Psoas muscle (tissue), 7 donors: ENCODE measurements at regions not wholly inside any gene's neighbourhood (a gene's known extent, or its start where the extent isn't known, plus 50 kb on each side); places are given as distances from the start of the nearest gene placed in this dataset.

Experiments used
- ATAC-seq, 4 donors: fragments of 200-7000 bp; cut with Tn5 transposase; one replicate each; pipeline ENCODE4 v1.9.1; 2020; ENCODE audit warnings: moderate library complexity in 3 of 4, mild to moderate bottlenecking in 2 of 4
- DNase-seq, 2 donors: peaks; one replicate each; pipeline ENCODE4 v3.0.0-alpha.2; 2020
- H3K27ac ChIP-seq: fragments of 200-600 bp; one replicate; pipeline ENCODE4 v1.8.0; 2022
- H3K27me3 ChIP-seq, 3 donors: fragments of 200-600 bp in 1 of 3; one replicate each; pipeline versions ENCODE4 v1.6.1 to v1.8.0; 2013 to 2022; ENCODE audit warnings: low read length in 2 of 3, mild to moderate bottlenecking in 2 of 3, moderate library complexity in 1 of 3; ENCODE audit not compliant: insufficient read depth in 3 of 3
- H3K36me3 ChIP-seq, 2 donors: fragments of 200-600 bp in 1 of 2; one replicate each; pipeline versions ENCODE4 v1.6.1 to v1.8.0; 2013 to 2022; ENCODE audit warnings: low read depth in 1 of 2, mild to moderate bottlenecking in 1 of 2, moderate library complexity in 1 of 2; ENCODE audit not compliant: insufficient read depth in 1 of 2
- H3K4me1 ChIP-seq: fragments of 200-600 bp; one replicate; pipeline ENCODE4 v1.8.0; 2022
- H3K4me3 ChIP-seq: fragments of 200-600 bp; one replicate; pipeline ENCODE4 v1.8.0; 2022; ENCODE audit warnings: mild to moderate bottlenecking
- H3K9me3 ChIP-seq: fragments of 200-600 bp; one replicate; pipeline ENCODE4 v1.8.0; 2022
- WGBS, 3 donors: extraction: QIAGEN DNeasy Blood & Tissue Kit; methylation state at CpG; one replicate each; pipeline versions ENCODE4 v1.1.6 to v1.1.7; 2013; 5-methylcytosine and 5-hydroxymethylcytosine counted together
- intact Hi-C, 2 donors: fragments of 100-400 bp; cut with DNase I; formaldehyde crosslinking; loops; one replicate each; pipeline versions ENCODE4 v1.11.0 to v1.14.2; 2022
- TF ChIP-seq, protein P1 (sequence below): fragments of 200-600 bp; IDR thresholded peaks from one replicate; pipeline ENCODE4 v1.8.0; 2022; ENCODE audit warnings: antibody characterized with exemption
- donor health status: healthy with polysubstance abuse.
- donor health status: DM: no; HTN: no; CAD: no; lungs with moderate emphysema.
- donor health status: Bipolar disorder and iron deficiency.
- donor health status: healthy.
- donor health status: DM: yes; HTN: yes; CAD: no.
- donor health status: DM: no; HTN: no; CAD: no.
- donor health status: DM: yes; HTN: yes; CAD: no.

DNA sequence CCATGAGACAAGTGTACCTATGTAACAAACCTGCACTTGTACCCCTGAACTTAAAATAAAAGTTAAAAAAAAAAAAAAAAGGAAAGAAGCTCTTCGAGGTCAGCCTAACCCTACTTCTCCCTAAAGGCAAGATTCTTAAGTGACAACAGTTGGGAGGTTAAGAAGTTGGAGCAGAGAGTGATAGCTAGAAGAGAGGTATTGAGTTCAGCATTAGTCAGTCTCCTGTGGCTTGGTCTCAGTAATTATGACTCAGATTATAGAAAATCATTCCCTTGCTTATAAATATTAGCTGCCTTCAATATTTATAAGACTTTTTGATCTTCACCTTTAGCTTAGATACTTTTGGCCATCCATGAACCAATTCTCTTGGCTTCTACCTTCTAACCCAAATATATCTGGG lies 926.8 kb upstream of the SLC39A10 start:
- H3K27ac ChIP-seq, result no peak overlapping the region
- intact Hi-C loops, result no loop called here
- no peak overlapping the region for H3K4me3 ChIP-seq
- no peaks in the 10 kb centered on the region for H3K4me1 ChIP-seq
- ATAC-seq (no peak), DNase-seq (no peak)
- 69 to 94% (median 87%) methylated on average over 1 of the region's 1 CpG for whole genome bisulfite sequencing, 3 donors
- H3K36me3 ChIP-seq, result no peaks in the 10 kb centered on the region
- no peaks in the 10 kb centered on the region for H3K9me3 ChIP-seq
- TF ChIP-seq, protein P1, sequence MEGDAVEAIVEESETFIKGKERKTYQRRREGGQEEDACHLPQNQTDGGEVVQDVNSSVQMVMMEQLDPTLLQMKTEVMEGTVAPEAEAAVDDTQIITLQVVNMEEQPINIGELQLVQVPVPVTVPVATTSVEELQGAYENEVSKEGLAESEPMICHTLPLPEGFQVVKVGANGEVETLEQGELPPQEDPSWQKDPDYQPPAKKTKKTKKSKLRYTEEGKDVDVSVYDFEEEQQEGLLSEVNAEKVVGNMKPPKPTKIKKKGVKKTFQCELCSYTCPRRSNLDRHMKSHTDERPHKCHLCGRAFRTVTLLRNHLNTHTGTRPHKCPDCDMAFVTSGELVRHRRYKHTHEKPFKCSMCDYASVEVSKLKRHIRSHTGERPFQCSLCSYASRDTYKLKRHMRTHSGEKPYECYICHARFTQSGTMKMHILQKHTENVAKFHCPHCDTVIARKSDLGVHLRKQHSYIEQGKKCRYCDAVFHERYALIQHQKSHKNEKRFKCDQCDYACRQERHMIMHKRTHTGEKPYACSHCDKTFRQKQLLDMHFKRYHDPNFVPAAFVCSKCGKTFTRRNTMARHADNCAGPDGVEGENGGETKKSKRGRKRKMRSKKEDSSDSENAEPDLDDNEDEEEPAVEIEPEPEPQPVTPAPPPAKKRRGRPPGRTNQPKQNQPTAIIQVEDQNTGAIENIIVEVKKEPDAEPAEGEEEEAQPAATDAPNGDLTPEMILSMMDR, result no peak
- no peaks in the 10 kb centered on the region for H3K27me3 ChIP-seq

DNA sequence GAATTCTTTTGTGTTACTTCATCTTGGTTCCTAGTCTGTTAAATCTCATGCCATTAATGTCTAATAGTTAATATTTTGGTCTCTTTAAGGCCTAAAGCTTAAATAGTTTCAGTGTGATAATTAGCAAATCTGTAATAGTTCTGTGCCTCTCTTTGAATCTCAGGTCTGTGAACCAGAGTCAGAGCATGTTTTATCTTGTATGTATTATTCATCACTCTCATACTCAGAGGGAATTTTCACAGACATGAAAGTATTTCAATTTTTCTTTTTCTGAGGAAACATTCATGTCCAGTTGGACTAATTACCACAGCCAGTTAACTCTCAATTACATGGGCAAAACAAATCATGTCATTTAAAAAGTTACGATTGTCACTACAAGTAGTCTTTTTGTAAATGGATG lies 931.9 kb upstream of the SLC39A10 start:
- Histone ChIP-seq H3K36me3 (no peaks in the 10 kb centered on the region), H3K27me3 (no peaks in the 10 kb centered on the region), H3K9me3 (no peaks in the 10 kb centered on the region), H3K27ac (no peak overlapping the region), H3K4me3 (no peak overlapping the region), H3K4me1 (no peaks in the 10 kb centered on the region)
- TF ChIP-seq, protein P1, result no peak
- no peak for ATAC-seq
- DNase-seq, result no peak
- 43 to 51% (median 46%) methylated on average over 1 of the region's 1 CpG for WGBS, 3 donors
- intact Hi-C loops, result no loop called here

DNA sequence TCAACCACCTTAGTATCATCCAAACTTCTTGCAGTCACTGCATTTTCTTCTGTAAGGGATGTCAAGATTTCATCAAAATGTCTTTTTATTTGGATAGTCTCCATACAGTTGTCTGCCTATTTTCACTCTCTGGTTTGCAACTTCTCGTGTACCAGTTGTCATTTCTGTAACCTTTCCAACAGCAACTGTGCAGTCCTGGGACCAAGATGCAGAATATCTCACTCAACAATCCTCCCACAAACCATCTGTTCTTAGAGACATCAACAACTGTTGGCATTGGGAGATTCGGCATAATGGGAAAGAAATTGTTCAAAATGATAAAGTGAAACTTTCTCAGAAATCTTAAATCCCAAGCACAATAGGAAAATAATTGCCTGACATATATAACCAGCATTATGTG lies 933.6 kb upstream of the SLC39A10 start:
- WGBS, 3 donors, result 17 to 40% (median 23%) methylated on average over 2 of the region's 2 CpGs
- Histone ChIP-seq H3K36me3 (no peaks in the 10 kb centered on the region), H3K4me3 (no peak overlapping the region), H3K27ac (no peak overlapping the region), H3K27me3 (no peaks in the 10 kb centered on the region), H3K9me3 (no peaks in the 10 kb centered on the region), H3K4me1 (no peaks in the 10 kb centered on the region)
- TF ChIP-seq, protein P1, result no peak
- DNase-seq (no peak), ATAC-seq (no peak)
- intact Hi-C loops, result no loop called here

DNA sequence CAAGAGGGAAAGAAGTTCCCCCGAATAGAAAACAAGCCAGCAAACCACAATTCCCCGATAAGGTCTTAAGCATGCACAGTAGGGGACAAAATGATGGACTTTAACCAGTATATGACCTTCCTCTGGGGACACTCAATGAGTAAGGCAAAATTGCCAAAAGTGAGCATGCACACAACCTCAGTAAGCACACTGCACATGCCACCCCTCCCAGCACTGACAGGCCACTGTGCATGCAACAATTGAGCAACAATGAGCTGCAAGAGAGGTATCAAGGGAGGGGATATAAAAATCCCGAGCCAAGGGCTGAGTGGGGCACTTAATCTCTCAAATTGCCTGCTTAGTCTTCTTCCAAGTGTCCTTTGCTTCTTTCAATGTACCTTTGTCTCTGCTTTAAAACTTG lies 935.8 kb upstream of the SLC39A10 start:
- Histone ChIP-seq H3K36me3 (no peaks in the 10 kb centered on the region), H3K27me3 (no peaks in the 10 kb centered on the region), H3K27ac (no peak overlapping the region), H3K4me3 (no peak overlapping the region), H3K4me1 (no peaks in the 10 kb centered on the region), H3K9me3 (no peaks in the 10 kb centered on the region)
- TF ChIP-seq, protein P1, result no peak
- ATAC-seq, result no peak
- intact Hi-C loops, result no loop called here
- WGBS, 3 donors, result 86 to 92% (median 92%) methylated on average over 3 of the region's 3 CpGs
- no peak for DNase-seq

DNA sequence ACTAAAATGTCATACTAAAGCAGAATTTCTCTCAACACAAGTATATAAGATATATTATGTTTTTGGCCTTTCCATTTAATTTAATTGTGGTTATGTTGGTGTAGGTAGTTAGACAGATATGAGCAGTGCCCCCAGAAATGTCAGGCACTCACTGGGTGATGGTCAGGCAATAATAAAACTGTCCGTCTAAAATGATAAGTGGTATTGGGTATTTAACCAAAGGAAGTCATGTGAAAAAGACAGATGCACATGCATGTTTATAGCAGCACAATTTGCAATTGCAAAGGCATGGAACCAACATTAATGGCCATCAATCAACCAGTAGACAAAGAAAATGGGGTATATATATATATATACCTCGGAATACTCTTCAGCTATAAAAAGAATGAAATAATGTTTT lies 936.6 kb upstream of the SLC39A10 start:
- WGBS, 3 donors, result 90 to 94% (median 94%) methylated on average over 2 of the region's 2 CpGs
- H3K27me3 ChIP-seq, result no peaks in the 10 kb centered on the region
- intact Hi-C loops, result no loop called here
- H3K27ac ChIP-seq, result no peak overlapping the region
- H3K4me1 ChIP-seq, result no peaks in the 10 kb centered on the region
- no peak for ATAC-seq
- TF ChIP-seq, protein P1, result no peak
- no peak overlapping the region for H3K4me3 ChIP-seq
- H3K9me3 ChIP-seq, result no peaks in the 10 kb centered on the region
- no peaks in the 10 kb centered on the region for H3K36me3 ChIP-seq
- DNase-seq, result no peak
